Neural cell (in vitro differentiated cells): ENCODE measurements at regions not wholly inside any gene's neighbourhood (a gene's known extent, or its start where the extent isn't known, plus 50 kb on each side); places are given as distances from the start of the nearest gene placed in this dataset.

Experiments
- H2AFZ ChIP-seq: fragments of 200-600, 300-800 bp; sonication (generic), shearing (Covaris generic); 2 replicates; pipeline ENCODE4 v1.6.0; 2014; ENCODE audit warnings: low read depth, mild to moderate bottlenecking, antibody characterized with exemption, low read length, moderate library complexity
- H3F3A ChIP-seq: fragments of 200-600 bp; shearing (Covaris generic); 2 replicates; pipeline ENCODE4 v1.6.1; 2016; ENCODE audit warnings: mild to moderate bottlenecking, moderate library complexity, mixed read lengths, antibody characterized with exemption, low read length; ENCODE audit not compliant: insufficient read depth, poor library complexity, severe bottlenecking
- H3K27ac ChIP-seq: fragments of 200-600, 300-800 bp; sonication (generic), shearing (Covaris generic); 2 replicates; pipeline ENCODE4 v1.5.1; 2014; ENCODE audit warnings: mild to moderate bottlenecking, low read length, moderate library complexity
- H3K27me3 ChIP-seq: fragments of 300-800, 200-600 bp; sonication (generic), shearing (Covaris generic); 2 replicates; pipeline ENCODE4 v1.6.0; 2014; ENCODE audit warnings: mild to moderate bottlenecking, low read depth, low read length, moderate library complexity; ENCODE audit not compliant: insufficient read depth
- H3K36me3 ChIP-seq: fragments of 300-800, 200-600 bp; sonication (generic), shearing (Covaris generic); 2 replicates; pipeline ENCODE4 v1.5.1; 2014; ENCODE audit warnings: mild to moderate bottlenecking, antibody characterized with exemption, low read length, moderate library complexity; ENCODE audit not compliant: insufficient read depth
- H3K4me2 ChIP-seq: fragments of 300-800, 200-600 bp; sonication (generic), shearing (Covaris generic); 2 replicates; pipeline ENCODE4 v1.6.0; 2014; ENCODE audit warnings: mild to moderate bottlenecking, low read length
- H3K4me3 ChIP-seq: fragments of 300-800, 200-600 bp; sonication (generic), shearing (Covaris generic); 2 replicates; pipeline ENCODE4 v1.5.1; 2014; ENCODE audit warnings: mild to moderate bottlenecking, low read length, moderate library complexity
- H3K79me2 ChIP-seq: fragments of 200-600 bp; shearing (Covaris generic); replicated peaks from 2 replicates; pipeline ENCODE4 v1.6.0; 2014; ENCODE audit warnings: mild to moderate bottlenecking, low read length, moderate library complexity; ENCODE audit not compliant: insufficient read depth
- H3K9ac ChIP-seq: fragments of 300-800, 200-600 bp; sonication (generic), shearing (Covaris generic); 2 replicates; pipeline ENCODE4 v1.6.1; 2016; ENCODE audit warnings: mild to moderate bottlenecking, low read length, mixed read lengths
- H3K9me2 ChIP-seq: fragments of 200-600 bp; shearing (Covaris generic); 2 replicates; pipeline ENCODE4 v1.6.1; 2016; ENCODE audit warnings: mild to moderate bottlenecking, low read length, mixed read lengths; ENCODE audit not compliant: insufficient read depth
- H3K9me3 ChIP-seq: fragments of 200-600, 300-800 bp; sonication (generic), shearing (Covaris generic); 2 replicates; pipeline ENCODE4 v1.6.1; 2016; ENCODE audit warnings: mild to moderate bottlenecking, mixed run types, low read length, moderate library complexity, mixed read lengths
- H4K20me1 ChIP-seq: fragments of 200-600 bp; shearing (Covaris generic); 2 replicates; pipeline ENCODE4 v1.6.1; 2016; ENCODE audit warnings: mild to moderate bottlenecking, mixed run types; ENCODE audit not compliant: insufficient read depth
- CTCF ChIP-seq: fragments of 450-650 bp; IDR thresholded peaks from 2 replicates; pipeline ENCODE4 v1.5.1; 2014; ENCODE audit warnings: antibody characterized with exemption, mild to moderate bottlenecking, moderate library complexity; ENCODE audit not compliant: poor library complexity, severe bottlenecking
- EP300 ChIP-seq: fragments of 450-650 bp; conservative IDR thresholded peaks from 2 replicates; pipeline ENCODE4 v1.6.1; 2014; ENCODE audit warnings: antibody characterized with exemption, mild to moderate bottlenecking, moderate library complexity; ENCODE audit not compliant: poor library complexity, severe bottlenecking
- EZH2 ChIP-seq: fragments of 200-600, 300-800 bp; shearing (Covaris generic), sonication (generic); IDR thresholded peaks from 2 replicates; pipeline ENCODE4 v1.6.1; 2014; ENCODE audit warnings: antibody characterized with exemption, low read length, borderline replicate concordance, mild to moderate bottlenecking; ENCODE audit not compliant: insufficient read depth, poor library complexity, severe bottlenecking
- MXI1 ChIP-seq: fragments of 450-650 bp; conservative IDR thresholded peaks from 2 replicates; pipeline ENCODE4 v1.6.1; 2014; ENCODE audit warnings: antibody characterized with exemption, mild to moderate bottlenecking; ENCODE audit not compliant: poor library complexity, severe bottlenecking
- POLR2AphosphoS5 ChIP-seq: IDR thresholded peaks from 2 replicates; pipeline ENCODE4 v1.6.1; 2012
- RAD21 ChIP-seq: fragments of 450-650 bp; conservative IDR thresholded peaks from 2 replicates; pipeline ENCODE4 v1.6.1; 2014; ENCODE audit warnings: antibody characterized with exemption, mild to moderate bottlenecking, moderate library complexity
- SMC3 ChIP-seq: fragments of 450-650 bp; conservative IDR thresholded peaks from 2 replicates; pipeline ENCODE4 v1.6.1; 2014; ENCODE audit warnings: antibody characterized with exemption, mild to moderate bottlenecking, moderate library complexity; ENCODE audit not compliant: poor library complexity
- TAF1 ChIP-seq: IDR thresholded peaks from 2 replicates; pipeline ENCODE4 v1.6.1; 2012; ENCODE audit warnings: low read depth
- TF ChIP-seq, protein P1 (sequence below): IDR thresholded peaks from 2 replicates; pipeline ENCODE4 v1.6.1; 2012; ENCODE audit warnings: borderline replicate concordance

- Histone ChIP-seq H3K9me3 (no peaks in the 10 kb centered on the region), H3K27ac (no peak overlapping the region), H3K9ac (no peak overlapping the region), H3K4me3 (no peak overlapping the region), H3K36me3 (no peaks in the 10 kb centered on the region), H3K9me2 (no peaks in the 10 kb centered on the region), H4K20me1 (no peaks in the 10 kb centered on the region), H3F3A (no peaks in the 10 kb centered on the region), H3K4me2 (no peak overlapping the region), H2AFZ (no peak overlapping the region), H3K79me2 (no peaks in the 10 kb centered on the region), H3K27me3 (no peaks in the 10 kb centered on the region)
- TF ChIP-seq SMC3 (no peak), CTCF (no peak), MXI1 (no peak), TAF1 (no peak), EP300 (no peak), POLR2AphosphoS5 (no peak), EZH2 (no peak), RAD21 (no peak)
- TF ChIP-seq, protein P1, sequence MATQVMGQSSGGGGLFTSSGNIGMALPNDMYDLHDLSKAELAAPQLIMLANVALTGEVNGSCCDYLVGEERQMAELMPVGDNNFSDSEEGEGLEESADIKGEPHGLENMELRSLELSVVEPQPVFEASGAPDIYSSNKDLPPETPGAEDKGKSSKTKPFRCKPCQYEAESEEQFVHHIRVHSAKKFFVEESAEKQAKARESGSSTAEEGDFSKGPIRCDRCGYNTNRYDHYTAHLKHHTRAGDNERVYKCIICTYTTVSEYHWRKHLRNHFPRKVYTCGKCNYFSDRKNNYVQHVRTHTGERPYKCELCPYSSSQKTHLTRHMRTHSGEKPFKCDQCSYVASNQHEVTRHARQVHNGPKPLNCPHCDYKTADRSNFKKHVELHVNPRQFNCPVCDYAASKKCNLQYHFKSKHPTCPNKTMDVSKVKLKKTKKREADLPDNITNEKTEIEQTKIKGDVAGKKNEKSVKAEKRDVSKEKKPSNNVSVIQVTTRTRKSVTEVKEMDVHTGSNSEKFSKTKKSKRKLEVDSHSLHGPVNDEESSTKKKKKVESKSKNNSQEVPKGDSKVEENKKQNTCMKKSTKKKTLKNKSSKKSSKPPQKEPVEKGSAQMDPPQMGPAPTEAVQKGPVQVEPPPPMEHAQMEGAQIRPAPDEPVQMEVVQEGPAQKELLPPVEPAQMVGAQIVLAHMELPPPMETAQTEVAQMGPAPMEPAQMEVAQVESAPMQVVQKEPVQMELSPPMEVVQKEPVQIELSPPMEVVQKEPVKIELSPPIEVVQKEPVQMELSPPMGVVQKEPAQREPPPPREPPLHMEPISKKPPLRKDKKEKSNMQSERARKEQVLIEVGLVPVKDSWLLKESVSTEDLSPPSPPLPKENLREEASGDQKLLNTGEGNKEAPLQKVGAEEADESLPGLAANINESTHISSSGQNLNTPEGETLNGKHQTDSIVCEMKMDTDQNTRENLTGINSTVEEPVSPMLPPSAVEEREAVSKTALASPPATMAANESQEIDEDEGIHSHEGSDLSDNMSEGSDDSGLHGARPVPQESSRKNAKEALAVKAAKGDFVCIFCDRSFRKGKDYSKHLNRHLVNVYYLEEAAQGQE, result no peak
Measured at GRCh38 chr5:169411786-169412430, 111.0 kb upstream of the SLIT3 start.

- Histone ChIP-seq H3K9me3 (no peaks in the 10 kb centered on the region), H4K20me1 (no peaks in the 10 kb centered on the region), H2AFZ (no peak overlapping the region), H3K79me2 (no peaks in the 10 kb centered on the region), H3K36me3 (no peaks in the 10 kb centered on the region), H3K4me2 (no peak overlapping the region), H3F3A (no peaks in the 10 kb centered on the region), H3K9me2 (no peaks in the 10 kb centered on the region), H3K9ac (no peak overlapping the region), H3K27me3 (no peaks in the 10 kb centered on the region), H3K4me3 (no peak overlapping the region), H3K27ac (no peak overlapping the region)
- no peak for TF ChIP-seq EP300
- TF ChIP-seq EZH2, result no peak
- no peak for TF ChIP-seq POLR2AphosphoS5
- TF ChIP-seq, protein P1, result no peak
- no peak for TF ChIP-seq CTCF
- TF ChIP-seq RAD21, result no peak
- no peak for TF ChIP-seq MXI1
- no peak for TF ChIP-seq TAF1
- no peak for TF ChIP-seq SMC3
Measured at GRCh38 chr5:169410996-169411783, 110.3 kb upstream of the SLIT3 start.
